Epithelial cell of prostate (primary cell): ENCODE measurements at regions not wholly inside any gene's neighbourhood (a gene's known extent, or its start where the extent isn't known, plus 50 kb on each side); places are given as distances from the start of the nearest gene placed in this dataset.

ENCODE experiments used
- DNase-seq: peaks from one replicate; pipeline ENCODE4 v3.0.0-alpha.2; 2011; ENCODE audit warnings: low read depth, low spot score
- H3K27ac ChIP-seq: fragments of 450-650 bp; 2 replicates; pipeline ENCODE4 v1.5.1; 2017; ENCODE audit warnings: mild to moderate bottlenecking

- H3K27ac ChIP-seq, result no peak overlapping the region
- no peak for DNase-seq
These were observed 476.7 kb downstream of the TXNL1 start for GRCh38 chr18:56161566-56162260.

- H3K27ac ChIP-seq, result no peak overlapping the region
- no peak for DNase-seq
These were observed 479.7 kb downstream of the TXNL1 start for GRCh38 chr18:56158676-56159075.

GRCh38 chr18:56157541-56157940, 480.9 kb downstream of the TXNL1 start:
- no peak for DNase-seq
- no peak overlapping the region for H3K27ac ChIP-seq

- DNase-seq, result no peak
- H3K27ac ChIP-seq, result no peak overlapping the region
These were observed 485.7 kb downstream of the TXNL1 start for GRCh38 chr18:56152551-56153310.

- DNase-seq, result peak; percentile 64
These were observed 490.0 kb downstream of the TXNL1 start for GRCh38 chr18:56148373-56148772.

GRCh38 chr18:56146565-56146964, 491.8 kb downstream of the TXNL1 start:
- H3K27ac ChIP-seq, result peak overlapping the region; percentile 49

More at GRCh38 chr18:56148373-56148772, 490.0 kb downstream of the TXNL1 start:
- peak overlapping the region; percentile 49 for H3K27ac ChIP-seq

GRCh38 chr18:56142001-56142400, 496.4 kb downstream of the TXNL1 start:
- no peak overlapping the region for H3K27ac ChIP-seq
- DNase-seq, result no peak

More at GRCh38 chr18:56146565-56146964, 491.8 kb downstream of the TXNL1 start:
- no peak for DNase-seq

- DNase-seq, result no peak
- H3K27ac ChIP-seq, result no peak overlapping the region
These were observed 498.6 kb downstream of the TXNL1 start for GRCh38 chr18:56139792-56140254.

- H3K27ac ChIP-seq, result no peak overlapping the region
- no peak for DNase-seq
These were observed 499.0 kb downstream of the TXNL1 start for GRCh38 chr18:56139372-56139771.

GRCh38 chr18:56136105-56136504, 502.3 kb downstream of the TXNL1 start:
- DNase-seq, result no peak
- no peak overlapping the region for H3K27ac ChIP-seq

- no peak overlapping the region for H3K27ac ChIP-seq
- no peak for DNase-seq
These were observed 507.9 kb downstream of the TXNL1 start for GRCh38 chr18:56130481-56130880.

- no peak overlapping the region for H3K27ac ChIP-seq
- DNase-seq, result no peak
These were observed 510.1 kb downstream of the TXNL1 start for GRCh38 chr18:56128153-56128791.

- no peak for DNase-seq
- no peak overlapping the region for H3K27ac ChIP-seq
These were observed 510.9 kb downstream of the TXNL1 start for GRCh38 chr18:56127322-56128099.

GRCh38 chr18:56124186-56124585, 514.2 kb downstream of the TXNL1 start:
- DNase-seq, result peak; percentile 78
- peak overlapping the region; percentile 61 for H3K27ac ChIP-seq

- no peak overlapping the region for H3K27ac ChIP-seq
- no peak for DNase-seq
These were observed 516.7 kb downstream of the TXNL1 start for GRCh38 chr18:56121669-56122068.

- H3K27ac ChIP-seq, result no peak overlapping the region
- DNase-seq, result no peak
These were observed 517.6 kb downstream of the TXNL1 start for GRCh38 chr18:56120782-56121181.

- H3K27ac ChIP-seq, result no peak overlapping the region
- DNase-seq, result no peak
These were observed 518.7 kb downstream of the TXNL1 start for GRCh38 chr18:56119681-56120080.

GRCh38 chr18:56118422-56118821, 520.0 kb downstream of the TXNL1 start:
- H3K27ac ChIP-seq, result no peak overlapping the region
- no peak for DNase-seq

- no peak for DNase-seq
These were observed 523.0 kb downstream of the TXNL1 start for GRCh38 chr18:56115071-56116015.

More at GRCh38 chr18:56115071-56116015, 523.0 kb downstream of the TXNL1 start:
- H3K27ac ChIP-seq, result no peak overlapping the region
